GM23338 (cell line): ENCODE measurements at regions not wholly inside any gene's neighbourhood (a gene's known extent, or its start where the extent isn't known, plus 50 kb on each side); places are given as distances from the start of the nearest gene placed in this dataset.

Source experiments
- CREB1 ChIP-seq: fragments of 250-450 bp; sonication (Bioruptor Pico); IDR thresholded peaks from 2 replicates; pipeline ENCODE4 v1.5.0; 2020; ENCODE audit warnings: low read depth, mild to moderate bottlenecking, moderate library complexity
- CTCF ChIP-seq, 2 experiments: fragments of 200-600 bp in 1 of 2; sonication (generic) in 1 of 2; conservative IDR thresholded peaks; 2 replicates each; pipeline versions ENCODE4 v1.5.1 to v1.6.1; 2016 to 2017; ENCODE audit warnings: antibody characterized with exemption in 2 of 2, low read depth in 2 of 2, mild to moderate bottlenecking in 2 of 2, moderate library complexity in 1 of 2
- EZH2 ChIP-seq: fragments of 200-600 bp; sonication (generic); IDR thresholded peaks from one replicate; pipeline ENCODE4 v1.8.0; 2017; ENCODE audit warnings: antibody characterized with exemption, mild to moderate bottlenecking, low read depth; ENCODE audit not compliant: unreplicated experiment
- EZH2phosphoT487 ChIP-seq: fragments of 200-600 bp; sonication (generic); IDR thresholded peaks from one replicate; pipeline ENCODE4 v1.8.1; 2018; ENCODE audit warnings: antibody characterized with exemption; ENCODE audit not compliant: unreplicated experiment
- NANOG ChIP-seq: IDR thresholded peaks from 2 replicates; pipeline ENCODE4 v1.6.1; 2016; ENCODE audit warnings: antibody characterized with exemption, borderline replicate concordance
- POLR2AphosphoS5 ChIP-seq: IDR thresholded peaks from 2 replicates; pipeline ENCODE4 v1.6.1; 2016; ENCODE audit warnings: antibody characterized with exemption, low read depth
- REST ChIP-seq: IDR thresholded peaks from one replicate; pipeline ENCODE4 v1.6.1; 2018; ENCODE audit warnings: antibody characterized with exemption; ENCODE audit not compliant: unreplicated experiment
- ZNF114 ChIP-seq: fragments of 250-450 bp; sonication (Bioruptor Pico); IDR thresholded peaks from 2 replicates; pipeline ENCODE4 v1.5.0; 2020; ENCODE audit warnings: mild to moderate bottlenecking, moderate library complexity

GRCh38 chr4:160485071-160485687, 1382.3 kb downstream of the RAPGEF2 start:
- TF ChIP-seq CTCF (conservative IDR thresholded peaks at IDR 0.05; ENCODE audit: low read depth in 2 of 2) (no peak), CREB1 (CRISPR knock-in tag) (no peak), NANOG (no peak), EZH2phosphoT487 (no peak), POLR2AphosphoS5 (no peak), REST (no peak), EZH2 (no peak), ZNF114 (CRISPR knock-in tag) (no peak)
